ENCODE measurements at regions not wholly inside any gene's neighbourhood (a gene's known extent, or its start where the extent isn't known, plus 50 kb on each side); places are given as distances from the start of the nearest gene placed in this dataset.

- TF ChIP-seq POLR2A (IDR thresholded peaks at IDR 0.05) (no peak), CTCF (IDR thresholded peaks at IDR 0.05) (peak in 2 of 5 experiments; percentile 4 to 18)
These were observed 83.5 kb upstream of the GNAQ start for GRCh38 chr9:78115073-78115472.

All from tibial nerve (tissue), 3 donors.